ENCODE measurements at regions not wholly inside any gene's neighbourhood (a gene's known extent, or its start where the extent isn't known, plus 50 kb on each side); places are given as distances from the start of the nearest gene placed in this dataset.

DNA sequence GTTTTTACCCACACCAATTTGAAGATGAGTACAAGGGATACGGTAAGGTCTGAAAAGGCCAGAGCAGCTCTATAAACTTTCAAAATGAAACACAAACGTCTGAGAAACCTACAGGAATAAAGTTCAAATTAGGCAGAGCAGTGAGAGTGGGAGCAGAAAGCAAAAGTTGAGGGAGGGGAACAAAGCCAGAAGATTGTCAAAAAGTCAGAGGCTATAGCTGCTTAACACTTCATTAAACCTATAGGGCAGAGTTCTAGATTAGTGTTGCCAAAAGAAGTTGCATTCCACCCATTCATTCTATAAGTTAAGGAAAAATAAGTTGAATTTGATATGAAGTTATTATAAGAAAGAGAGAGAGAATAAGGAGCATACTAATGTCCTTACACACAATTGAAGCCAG, 309.6 kb upstream of the CD180 start (continued):
- no peak for TF ChIP-seq SKIL (IDR thresholded peaks at IDR 0.05; ENCODE audit: low read depth, poor library complexity, severe bottlenecking)
- TF ChIP-seq RB1 (IDR thresholded peaks at IDR 0.05; ENCODE audit: borderline replicate concordance), result no peak
- TF ChIP-seq, protein P1, sequence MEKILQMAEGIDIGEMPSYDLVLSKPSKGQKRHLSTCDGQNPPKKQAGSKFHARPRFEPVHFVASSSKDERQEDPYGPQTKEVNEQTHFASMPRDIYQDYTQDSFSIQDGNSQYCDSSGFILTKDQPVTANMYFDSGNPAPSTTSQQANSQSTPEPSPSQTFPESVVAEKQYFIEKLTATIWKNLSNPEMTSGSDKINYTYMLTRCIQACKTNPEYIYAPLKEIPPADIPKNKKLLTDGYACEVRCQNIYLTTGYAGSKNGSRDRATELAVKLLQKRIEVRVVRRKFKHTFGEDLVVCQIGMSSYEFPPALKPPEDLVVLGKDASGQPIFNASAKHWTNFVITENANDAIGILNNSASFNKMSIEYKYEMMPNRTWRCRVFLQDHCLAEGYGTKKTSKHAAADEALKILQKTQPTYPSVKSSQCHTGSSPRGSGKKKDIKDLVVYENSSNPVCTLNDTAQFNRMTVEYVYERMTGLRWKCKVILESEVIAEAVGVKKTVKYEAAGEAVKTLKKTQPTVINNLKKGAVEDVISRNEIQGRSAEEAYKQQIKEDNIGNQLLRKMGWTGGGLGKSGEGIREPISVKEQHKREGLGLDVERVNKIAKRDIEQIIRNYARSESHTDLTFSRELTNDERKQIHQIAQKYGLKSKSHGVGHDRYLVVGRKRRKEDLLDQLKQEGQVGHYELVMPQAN (conservative IDR thresholded peaks at IDR 0.05), result no peak
- TF ChIP-seq ZBED1 (IDR thresholded peaks at IDR 0.05; ENCODE audit: borderline replicate concordance), result no peak

DNA sequence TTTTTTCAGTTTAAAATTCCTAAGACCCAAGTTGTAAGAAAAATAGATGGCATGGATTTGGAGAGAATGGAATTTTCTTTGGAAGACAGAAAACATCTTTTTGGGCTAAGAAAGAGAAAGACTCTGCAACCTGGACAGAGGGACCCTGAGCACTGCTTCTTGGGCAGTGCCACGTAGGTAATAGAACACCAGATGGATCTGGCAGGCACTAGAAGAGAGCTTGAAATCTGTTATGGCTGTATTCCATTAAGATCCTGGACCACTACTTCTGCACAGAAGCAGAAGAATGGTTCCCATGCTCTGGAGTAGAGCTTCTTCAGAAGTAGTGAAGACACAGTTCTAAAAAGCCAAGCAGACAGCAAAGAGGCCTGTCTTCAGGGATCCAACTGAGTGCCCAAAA, 306.4 kb upstream of the CD180 start:
- intact Hi-C loops (cut with micrococcal nuclease; ENCODE audit: unreplicated experiment), result no loop called here
- FAIRE-seq (no peak), DNase-seq (ENCODE audit: low read depth, low spot score) (no peak), ATAC-seq (no peak)
- Histone ChIP-seq H3K4me3 (no peak overlapping the region), H2AFZ (ENCODE audit: control insufficient read depth, low read depth, low read length) (no peak overlapping the region), H3K27me3 (replicated peaks in 1 of 2; ENCODE audit: control insufficient read depth in 2 of 2, insufficient read depth in 2 of 2, low read length in 1 of 2) (no peaks in the 10 kb centered on the region), H3K9ac (ENCODE audit: control insufficient read depth, insufficient read depth, low read length) (no peak overlapping the region), H3K9me3 (replicated peaks; ENCODE audit: control insufficient read depth, insufficient read depth, low read length) (no peaks in the 10 kb centered on the region), H3K4me1 (ENCODE audit: control insufficient read depth, insufficient read depth, low read length) (no peaks in the 10 kb centered on the region), H3K36me3 (ENCODE audit: control insufficient read depth in 2 of 2, insufficient read depth in 2 of 2, low read length in 1 of 2) (no peaks in the 10 kb centered on the region), H3K79me2 (ENCODE audit: control insufficient read depth, insufficient read depth, low read length) (no peaks in the 10 kb centered on the region), H4K20me1 (ENCODE audit: control insufficient read depth, insufficient read depth) (no peaks in the 10 kb centered on the region), H3K27ac (ENCODE audit: control insufficient read depth, insufficient read depth) (no peak overlapping the region), H3K4me2 (ENCODE audit: control insufficient read depth, insufficient read depth) (no peak overlapping the region)
- CTCF ChIA-PET, result no interaction called here
- POLR2A ChIA-PET, result no interaction called here
- no TSS peak for BruUV-seq (replicated peaks)
- RAD21 ChIA-PET (ENCODE audit: unreplicated experiment), result no interaction called here
- TF ChIP-seq BMI1 (IDR thresholded peaks at IDR 0.05; ENCODE audit: borderline replicate concordance) (no peak), RELB (IDR thresholded peaks at IDR 0.05; ENCODE audit: low read depth) (no peak), MEF2B (IDR thresholded peaks at IDR 0.05; ENCODE audit: partially characterized antibody, poor library complexity, severe bottlenecking) (no peak), TCF12 (IDR thresholded peaks at IDR 0.05; ENCODE audit: low read depth, low read length) (no peak), IKZF1 (conservative IDR thresholded peaks at IDR 0.05) (no peak), MTA2 (IDR thresholded peaks at IDR 0.05; ENCODE audit: low read depth) (no peak), STAT1 (conservative IDR thresholded peaks at IDR 0.05) (no peak), ELK1 (IDR thresholded peaks at IDR 0.05; ENCODE audit: low read depth, low read length) (no peak), NFYB (IDR thresholded peaks at IDR 0.05; ENCODE audit: insufficient read depth, low read depth, low read length) (no peak), CHD4 (IDR thresholded peaks at IDR 0.05) (no peak), HDAC6 (IDR thresholded peaks at IDR 0.05; ENCODE audit: unreplicated experiment) (no peak)
- in situ Hi-C loops (cut with MboI), result no loop called here
- SMC1A ChIA-PET (ENCODE audit: uncharacterized antibody, unreplicated experiment), result interaction anchor here (0.9 to 2.4 kb wide), 2 partner anchors 9 to 15 kb away, joined by 3 to 6 read pairs; no protein-coding TSS in a partner anchor
- WGBS (ENCODE audit: insufficient coverage, insufficient replicate concordance, low lambda C conversion rate, missing lambda C conversion rate), result 0% methylated on average over 1 of the region's 1 CpG
